ENCODE measurements at regions not wholly inside any gene's neighbourhood (a gene's known extent, or its start where the extent isn't known, plus 50 kb on each side); places are given as distances from the start of the nearest gene placed in this dataset.

GRCh38 chr4:71156616-71157015, 163.2 kb downstream of the DCK start:
- no peak overlapping the region for H3K27ac ChIP-seq (ENCODE audit: low read length)
- no peak overlapping the region for H3K4me3 ChIP-seq (ENCODE audit: low read length)
- no peaks in the 10 kb centered on the region for H3F3A ChIP-seq (ENCODE audit: insufficient read depth, low read length, poor library complexity, severe bottlenecking)
- H2AFZ ChIP-seq (ENCODE audit: low read depth, low read length): no peak overlapping the region
- H3K9me2 ChIP-seq (ENCODE audit: insufficient read depth, low read length): no peaks in the 10 kb centered on the region
- no peaks in the 10 kb centered on the region for H3K9me3 ChIP-seq (ENCODE audit: low read length)
- H3K9ac ChIP-seq (ENCODE audit: low read length): no peak overlapping the region
- no peaks in the 10 kb centered on the region for H4K20me1 ChIP-seq (ENCODE audit: insufficient read depth)
- H3K27me3 ChIP-seq (ENCODE audit: insufficient read depth, low read depth, low read length): no peaks in the 10 kb centered on the region
- no peaks in the 10 kb centered on the region for H3K36me3 ChIP-seq (ENCODE audit: insufficient read depth, low read length)
- H3K4me2 ChIP-seq (ENCODE audit: low read length): no peak overlapping the region
- no peaks in the 10 kb centered on the region for H3K79me2 ChIP-seq (replicated peaks; ENCODE audit: insufficient read depth, low read length)
- TF ChIP-seq EP300 (conservative IDR thresholded peaks at IDR 0.05; ENCODE audit: poor library complexity, severe bottlenecking) (no peak), RAD21 (conservative IDR thresholded peaks at IDR 0.05) (no peak), EZH2 (IDR thresholded peaks at IDR 0.05; ENCODE audit: borderline replicate concordance, insufficient read depth, low read length, poor library complexity, severe bottlenecking) (no peak), SMC3 (conservative IDR thresholded peaks at IDR 0.05; ENCODE audit: poor library complexity) (no peak), MXI1 (conservative IDR thresholded peaks at IDR 0.05; ENCODE audit: poor library complexity, severe bottlenecking) (no peak), REST (IDR thresholded peaks at IDR 0.05; ENCODE audit: borderline replicate concordance) (no peak), CTCF (IDR thresholded peaks at IDR 0.05; ENCODE audit: poor library complexity, severe bottlenecking) (no peak), POLR2AphosphoS5 (IDR thresholded peaks at IDR 0.05) (no peak), TAF1 (IDR thresholded peaks at IDR 0.05; ENCODE audit: low read depth) (no peak)

- H3K4me2 ChIP-seq (ENCODE audit: low read length): no peak overlapping the region
- H3K36me3 ChIP-seq (ENCODE audit: insufficient read depth, low read length): no peaks in the 10 kb centered on the region
- H3F3A ChIP-seq (ENCODE audit: insufficient read depth, low read length, poor library complexity, severe bottlenecking): no peaks in the 10 kb centered on the region
- H4K20me1 ChIP-seq (ENCODE audit: insufficient read depth): no peaks in the 10 kb centered on the region
- no peaks in the 10 kb centered on the region for H3K79me2 ChIP-seq (replicated peaks; ENCODE audit: insufficient read depth, low read length)
- H2AFZ ChIP-seq (ENCODE audit: low read depth, low read length): no peak overlapping the region
- H3K27me3 ChIP-seq (ENCODE audit: insufficient read depth, low read depth, low read length): no peaks in the 10 kb centered on the region
- no peak overlapping the region for H3K27ac ChIP-seq (ENCODE audit: low read length)
- TF ChIP-seq SMC3 (conservative IDR thresholded peaks at IDR 0.05; ENCODE audit: poor library complexity): no peak
- TF ChIP-seq RAD21 (conservative IDR thresholded peaks at IDR 0.05): no peak
- no peak for TF ChIP-seq EZH2 (IDR thresholded peaks at IDR 0.05; ENCODE audit: borderline replicate concordance, insufficient read depth, low read length, poor library complexity, severe bottlenecking)
- TF ChIP-seq EP300 (conservative IDR thresholded peaks at IDR 0.05; ENCODE audit: poor library complexity, severe bottlenecking): no peak
- no peak for TF ChIP-seq MXI1 (conservative IDR thresholded peaks at IDR 0.05; ENCODE audit: poor library complexity, severe bottlenecking)
- no peak for TF ChIP-seq TAF1 (IDR thresholded peaks at IDR 0.05; ENCODE audit: low read depth)
- no peak for TF ChIP-seq CTCF (IDR thresholded peaks at IDR 0.05; ENCODE audit: poor library complexity, severe bottlenecking)
- no peak for TF ChIP-seq POLR2AphosphoS5 (IDR thresholded peaks at IDR 0.05)
- TF ChIP-seq REST (IDR thresholded peaks at IDR 0.05; ENCODE audit: borderline replicate concordance): no peak
- H3K9me3 ChIP-seq (ENCODE audit: low read length): no peaks in the 10 kb centered on the region
- no peak overlapping the region for H3K9ac ChIP-seq (ENCODE audit: low read length)
- H3K9me2 ChIP-seq (ENCODE audit: insufficient read depth, low read length): no peaks in the 10 kb centered on the region
- no peak overlapping the region for H3K4me3 ChIP-seq (ENCODE audit: low read length)
These were observed 168.9 kb downstream of the DCK start for GRCh38 chr4:71162386-71162785.

Measured in neural cell (in vitro differentiated cells).